HG03457 (cell line): ENCODE measurements at regions not wholly inside any gene's neighbourhood (a gene's known extent, or its start where the extent isn't known, plus 50 kb on each side); places are given as distances from the start of the nearest gene placed in this dataset.

ENCODE experiments used
- ATAC-seq: cut with Tn5 transposase; IDR thresholded peaks from one replicate; pipeline ENCODE4 v1.9.1; 2021; ENCODE audit warnings: moderate number of reproducible peaks; ENCODE audit not compliant: unreplicated experiment

DNA sequence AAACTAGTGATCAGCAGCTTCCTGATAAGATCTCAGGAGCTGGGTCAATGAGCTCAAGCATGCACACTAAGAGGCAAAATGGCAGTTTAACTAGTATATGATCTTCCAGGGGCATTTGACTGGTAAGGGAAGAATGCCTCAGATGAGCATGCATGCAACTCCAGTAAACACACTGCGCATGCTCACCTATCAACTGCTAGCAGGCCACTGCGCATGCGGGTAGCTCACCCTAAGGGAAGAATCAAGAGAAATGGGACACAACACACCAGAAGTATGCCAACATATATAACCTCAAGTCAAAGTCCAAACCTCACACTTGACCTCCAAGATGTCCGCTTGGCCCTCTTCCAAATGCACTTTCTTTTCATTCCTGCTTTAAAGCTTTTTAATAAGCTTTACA lies 1004.0 kb downstream of the ADGRL3 start:
- ATAC-seq = no peak

GRCh38 chr4:62199291-62199810 lies 999.2 kb downstream of the ADGRL3 start:
- no peak for ATAC-seq

GRCh38 chr4:62196338-62196737 lies 996.2 kb downstream of the ADGRL3 start:
- ATAC-seq = no peak

DNA sequence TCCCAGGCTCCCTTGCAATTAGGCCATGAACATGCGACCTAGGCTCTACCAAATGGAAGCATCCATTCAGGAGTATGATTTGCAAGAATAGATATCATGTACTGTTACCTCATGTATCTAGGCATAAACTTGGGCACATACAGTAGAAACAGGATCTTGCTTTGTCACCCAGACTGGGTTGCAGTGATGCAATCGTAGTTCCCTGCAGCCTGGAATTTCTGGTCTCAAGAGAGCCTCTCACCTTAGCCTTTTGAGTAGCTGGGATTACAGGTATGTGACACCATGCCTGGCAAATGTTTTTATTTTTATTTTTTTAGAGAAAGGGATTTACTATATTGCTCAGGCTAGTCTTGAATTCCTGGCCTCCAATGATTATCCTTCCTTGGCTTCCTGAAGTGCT lies 994.2 kb downstream of the ADGRL3 start:
- ATAC-seq = no peak

GRCh38 chr4:62193761-62194160 lies 993.6 kb downstream of the ADGRL3 start:
- ATAC-seq = no peak

DNA sequence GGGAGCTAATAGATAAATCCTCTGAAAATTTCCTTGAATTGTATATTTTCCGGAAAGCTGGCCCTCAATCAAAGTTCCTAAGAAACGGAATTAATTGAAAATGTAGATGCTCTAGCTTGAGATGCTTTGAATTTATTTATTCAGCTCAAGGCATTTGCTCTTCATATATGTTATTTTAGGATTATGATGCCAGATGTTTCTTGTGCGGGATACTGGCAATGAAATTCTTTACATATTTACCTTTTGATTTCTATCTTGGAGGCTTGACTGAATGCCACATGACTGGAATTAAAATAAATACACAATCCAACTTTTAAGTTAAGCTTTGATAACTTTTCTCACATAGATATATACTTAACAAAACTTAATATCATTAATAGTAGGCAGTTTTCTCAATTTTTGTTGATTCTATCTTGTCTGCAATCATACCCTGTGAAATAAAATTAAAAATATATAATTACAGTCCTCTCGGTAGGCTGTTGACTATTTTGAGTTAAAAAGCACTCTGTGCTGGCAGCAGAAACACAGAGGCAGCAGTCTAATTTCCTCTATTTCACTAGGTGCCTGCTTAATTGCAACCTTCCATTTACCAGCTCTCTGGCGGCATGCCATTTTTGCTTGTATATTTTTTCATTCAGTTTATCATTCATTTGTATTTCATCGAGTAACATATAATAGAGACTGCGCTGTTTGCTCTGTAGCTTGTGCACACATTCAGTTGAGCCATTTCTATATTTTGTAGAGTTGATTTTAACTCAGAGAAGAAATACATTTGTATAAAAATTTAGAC lies 991.5 kb downstream of the ADGRL3 start:
- no peak for ATAC-seq

GRCh38 chr4:62170235-62170634 lies 970.1 kb downstream of the ADGRL3 start:
- no peak for ATAC-seq

DNA sequence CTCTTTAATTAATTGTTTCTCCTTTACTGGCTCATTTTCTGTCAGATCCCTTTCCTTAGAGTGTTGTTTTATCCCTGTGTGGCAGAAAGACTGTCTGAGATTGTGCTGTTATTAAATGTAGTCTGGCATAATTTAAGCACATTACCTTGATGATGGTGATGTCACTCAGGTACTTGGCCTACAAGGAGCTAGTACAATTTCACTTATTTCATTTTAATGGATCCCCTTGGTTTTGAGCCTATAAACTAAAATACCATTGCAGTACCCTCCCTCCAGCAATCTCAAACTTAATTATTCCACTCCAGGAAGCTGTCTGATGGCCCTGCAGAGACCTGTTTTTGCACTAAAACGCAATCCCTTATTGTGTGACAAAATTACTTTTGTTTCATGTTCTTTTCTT lies 968.6 kb downstream of the ADGRL3 start:
- no peak for ATAC-seq

- no peak for ATAC-seq
These were observed 962.5 kb downstream of the ADGRL3 start for GRCh38 chr4:62162606-62163005.

- no peak for ATAC-seq
These were observed 961.3 kb downstream of the ADGRL3 start for GRCh38 chr4:62161446-62161845.

DNA sequence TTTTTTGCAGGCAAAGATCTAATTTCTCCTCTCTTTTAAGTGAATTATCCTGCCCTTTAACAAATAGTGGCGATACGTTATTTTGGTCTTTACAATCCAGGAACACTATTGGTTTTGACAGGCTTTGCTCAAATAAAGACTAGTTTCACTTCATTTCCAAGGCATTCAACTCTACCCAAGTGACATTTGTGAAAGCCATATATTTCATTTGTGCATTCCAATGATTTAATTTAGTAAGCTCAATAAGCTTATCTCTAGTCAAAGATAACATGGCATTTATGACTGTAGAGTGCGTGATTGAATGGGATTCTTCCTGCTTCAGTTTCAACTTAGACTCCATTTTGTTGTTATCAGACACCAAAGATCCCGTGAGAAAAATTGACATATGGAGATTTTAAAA lies 959.8 kb downstream of the ADGRL3 start:
- no peak for ATAC-seq

- no peak for ATAC-seq
These were observed 959.2 kb downstream of the ADGRL3 start for GRCh38 chr4:62159306-62159705.

DNA sequence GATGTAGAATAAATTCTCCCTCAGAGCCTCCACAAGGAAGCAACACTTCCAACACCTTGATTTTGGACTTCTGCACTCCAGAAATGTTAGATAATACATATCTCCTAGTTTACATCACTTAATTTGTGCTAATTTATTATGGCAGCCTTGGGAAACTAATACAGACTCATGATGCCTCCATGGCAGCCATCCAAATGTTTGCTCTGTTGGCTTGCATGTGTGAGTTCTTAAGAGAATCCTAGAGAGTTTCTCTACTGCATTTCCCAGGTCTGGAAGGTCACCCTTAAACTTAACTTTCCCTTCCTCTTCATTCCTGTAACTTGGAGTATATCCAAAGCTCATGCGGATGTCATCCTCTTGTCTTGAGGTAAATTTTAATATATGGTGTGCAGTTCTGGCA lies 956.1 kb downstream of the ADGRL3 start:
- no peak for ATAC-seq

GRCh38 chr4:62145276-62145675 lies 945.1 kb downstream of the ADGRL3 start:
- no peak for ATAC-seq

GRCh38 chr4:62144431-62144830 lies 944.3 kb downstream of the ADGRL3 start:
- ATAC-seq = no peak

DNA sequence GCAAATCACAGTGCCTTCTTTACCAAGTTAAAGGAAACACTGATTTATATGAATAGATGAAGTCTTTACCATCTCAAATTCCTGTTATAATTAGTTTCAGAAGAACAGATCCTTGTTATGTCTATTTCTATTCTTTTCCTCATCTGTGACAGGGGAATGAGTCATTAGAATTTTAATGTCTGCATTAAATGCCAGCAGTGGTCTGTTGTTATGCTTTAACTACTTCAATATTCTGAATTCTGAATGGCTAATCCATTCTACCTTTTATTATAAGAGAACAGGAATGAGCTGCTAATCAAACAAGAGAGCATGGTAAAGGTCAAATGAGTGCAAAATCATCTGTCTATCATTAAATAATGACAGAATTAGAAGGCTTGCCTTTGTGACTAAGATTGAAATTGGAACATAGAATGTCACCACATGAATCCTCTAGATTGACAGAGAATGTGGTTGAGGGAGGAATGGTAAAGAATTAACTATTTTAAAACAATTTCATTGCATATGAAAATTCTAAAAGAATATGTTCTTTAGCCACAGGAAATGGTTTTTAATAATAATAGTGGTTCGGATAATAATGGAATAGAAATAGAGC lies 935.5 kb downstream of the ADGRL3 start:
- no peak for ATAC-seq

DNA sequence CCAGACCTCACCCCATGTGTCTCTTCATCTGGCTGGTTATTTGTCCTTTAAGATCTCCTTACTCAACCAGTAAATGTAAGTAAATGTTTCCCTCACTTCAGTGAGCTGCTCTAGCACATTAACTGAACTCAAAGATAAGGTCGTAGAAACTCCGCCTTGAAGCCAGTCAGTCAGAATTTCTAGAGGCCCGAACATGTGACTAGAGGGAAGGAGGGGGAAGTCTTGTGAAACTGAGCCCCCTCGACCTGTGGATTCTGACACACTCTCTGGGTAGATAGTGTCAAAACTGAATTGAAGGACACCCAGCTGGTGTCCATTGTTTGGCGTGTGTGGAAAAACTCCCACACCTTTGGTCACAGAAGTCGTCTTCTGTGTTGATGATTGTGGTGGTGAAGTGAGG lies 933.9 kb downstream of the ADGRL3 start:
- ATAC-seq = no peak

GRCh38 chr4:62133101-62133897 lies 933.2 kb downstream of the ADGRL3 start:
- ATAC-seq = no peak

DNA sequence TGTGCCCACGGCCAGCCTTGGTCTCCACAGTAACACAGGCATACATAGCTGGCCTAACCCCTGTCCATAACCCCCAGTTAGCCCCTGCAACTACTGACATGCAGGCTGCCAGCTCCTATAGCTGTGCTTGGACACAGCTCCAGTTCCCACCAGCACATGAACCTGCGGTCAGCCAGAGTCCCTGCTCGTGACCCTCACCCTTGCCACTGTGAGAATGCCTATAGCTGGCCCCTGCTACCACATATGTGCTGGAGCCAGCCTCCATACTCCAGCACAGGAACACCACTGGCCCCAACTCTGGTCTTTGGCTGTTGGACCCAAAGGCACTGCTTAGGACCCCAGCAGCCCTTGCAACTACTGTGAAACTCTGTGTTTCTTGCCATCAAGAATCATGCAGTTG lies 930.9 kb downstream of the ADGRL3 start:
- ATAC-seq = no peak

GRCh38 chr4:62130637-62131036 lies 930.5 kb downstream of the ADGRL3 start:
- no peak for ATAC-seq

DNA sequence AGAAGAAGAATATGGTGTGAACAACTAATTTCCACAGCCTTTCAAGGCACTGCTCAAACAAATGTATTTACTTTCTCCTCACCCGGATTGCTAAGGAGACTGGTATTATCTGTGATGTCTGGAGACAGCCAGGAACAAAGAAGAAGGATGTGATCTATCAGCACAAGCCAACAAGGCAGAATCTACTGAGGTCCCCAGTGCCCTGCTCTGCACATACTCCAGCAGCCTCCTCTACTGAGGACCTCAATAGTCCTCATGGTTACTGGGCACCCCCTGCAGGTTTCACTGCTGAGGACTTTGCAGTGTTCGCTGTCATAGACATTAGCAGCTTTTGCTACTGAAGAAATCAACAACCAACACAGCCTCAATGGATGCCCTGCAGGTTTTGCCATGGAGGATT lies 930.1 kb downstream of the ADGRL3 start:
- ATAC-seq = no peak
